KMS-11 (cell line): ENCODE measurements at regions not wholly inside any gene's neighbourhood (a gene's known extent, or its start where the extent isn't known, plus 50 kb on each side); places are given as distances from the start of the nearest gene placed in this dataset.

Source experiments
- H2AFZ ChIP-seq: fragments of 200-600 bp; sonication (generic); 2 replicates; pipeline ENCODE4 v1.6.1; 2016; ENCODE audit warnings: antibody characterized with exemption, mixed run types, low read depth
- H3K27ac ChIP-seq: fragments of 200-600 bp; sonication (generic); 2 replicates; pipeline ENCODE4 v1.6.1; 2016; ENCODE audit warnings: mild to moderate bottlenecking, mixed run types
- H3K27me3 ChIP-seq: fragments of 200-600 bp; sonication (generic); 2 replicates; pipeline ENCODE4 v1.6.1; 2017; ENCODE audit warnings: mild to moderate bottlenecking, low read depth, mixed run types, moderate library complexity; ENCODE audit not compliant: insufficient read depth
- H3K36me3 ChIP-seq: fragments of 200-600 bp; sonication (generic); 2 replicates; pipeline ENCODE4 v1.6.1; 2017; ENCODE audit warnings: mild to moderate bottlenecking, mixed run types; ENCODE audit not compliant: insufficient read depth
- H3K4me1 ChIP-seq: fragments of 200-600 bp; sonication (generic); 2 replicates; pipeline ENCODE4 v1.6.1; 2016; ENCODE audit warnings: mild to moderate bottlenecking, low read depth, mixed run types; ENCODE audit not compliant: poor library complexity, severe bottlenecking
- H3K4me2 ChIP-seq: fragments of 200-600 bp; sonication (generic); 2 replicates; pipeline ENCODE4 v1.7.0; 2016; ENCODE audit warnings: mild to moderate bottlenecking, mixed run types
- H3K4me3 ChIP-seq: fragments of 200-600 bp; sonication (generic); IDR thresholded peaks from 2 replicates; pipeline ENCODE4 v1.6.1; 2017; ENCODE audit warnings: low read depth, low read length, mixed read lengths; ENCODE audit not compliant: insufficient read depth
- H3K79me2 ChIP-seq: fragments of 200-600 bp; sonication (generic); 2 replicates; pipeline ENCODE4 v1.6.1; 2016; ENCODE audit warnings: low read depth, mixed run types; ENCODE audit not compliant: insufficient read depth
- H3K9ac ChIP-seq: fragments of 200-600 bp; sonication (generic); 2 replicates; pipeline ENCODE4 v1.6.1; 2016; ENCODE audit warnings: mild to moderate bottlenecking, mixed run types
- H4K20me1 ChIP-seq: fragments of 200-600 bp; sonication (generic); 2 replicates; pipeline ENCODE4 v1.6.1; 2016; ENCODE audit warnings: mild to moderate bottlenecking, mixed run types; ENCODE audit not compliant: insufficient read depth
- CTCF ChIP-seq: fragments of 200-600 bp; sonication (generic); conservative IDR thresholded peaks from 2 replicates; pipeline ENCODE4 v1.6.1; 2017; ENCODE audit warnings: low read depth, mild to moderate bottlenecking, antibody characterized with exemption, low read length, moderate library complexity, mixed read lengths

- no peak for TF ChIP-seq CTCF
Observed at GRCh38 chr5:165739079-165739741, 2233.8 kb downstream of the MAT2B start.

GRCh38 chr5:165757791-165758190 is 2252.4 kb downstream of the MAT2B start:
- no peaks in the 10 kb centered on the region for H3K4me1 ChIP-seq
- H3K4me3 ChIP-seq = no peak overlapping the region
- H3K79me2 ChIP-seq = no peaks in the 10 kb centered on the region
- H3K4me2 ChIP-seq = no peak overlapping the region
- H2AFZ ChIP-seq = no peak overlapping the region
- H3K36me3 ChIP-seq = no peaks in the 10 kb centered on the region
- no peak overlapping the region for H3K27ac ChIP-seq
- H3K9ac ChIP-seq = no peak overlapping the region
- no peaks in the 10 kb centered on the region for H3K27me3 ChIP-seq
- H4K20me1 ChIP-seq = no peaks in the 10 kb centered on the region
- no peak for TF ChIP-seq CTCF

More at GRCh38 chr5:165739079-165739741, 2233.8 kb downstream of the MAT2B start:
- H3K9ac ChIP-seq = no peak overlapping the region
- H4K20me1 ChIP-seq = no peaks in the 10 kb centered on the region
- H3K27me3 ChIP-seq = no peaks in the 10 kb centered on the region
- no peak overlapping the region for H2AFZ ChIP-seq
- H3K4me3 ChIP-seq = no peak overlapping the region
- no peaks in the 10 kb centered on the region for H3K36me3 ChIP-seq
- no peak overlapping the region for H3K4me2 ChIP-seq
- no peak overlapping the region for H3K27ac ChIP-seq
- H3K4me1 ChIP-seq = peaks cover 16% of the 10 kb centered on the region
- H3K79me2 ChIP-seq = no peaks in the 10 kb centered on the region

GRCh38 chr5:165775111-165775510 is 2269.7 kb downstream of the MAT2B start:
- no peaks in the 10 kb centered on the region for H3K36me3 ChIP-seq
- H2AFZ ChIP-seq = no peak overlapping the region
- no peaks in the 10 kb centered on the region for H3K4me1 ChIP-seq
- no peaks in the 10 kb centered on the region for H4K20me1 ChIP-seq
- H3K27me3 ChIP-seq = no peaks in the 10 kb centered on the region
- H3K27ac ChIP-seq = no peak overlapping the region
- H3K4me3 ChIP-seq = no peak overlapping the region
- no peaks in the 10 kb centered on the region for H3K79me2 ChIP-seq
- no peak overlapping the region for H3K9ac ChIP-seq
- no peak overlapping the region for H3K4me2 ChIP-seq
- no peak for TF ChIP-seq CTCF

GRCh38 chr5:165779505-165779904 is 2274.1 kb downstream of the MAT2B start:
- no peaks in the 10 kb centered on the region for H3K4me1 ChIP-seq
- no peak overlapping the region for H2AFZ ChIP-seq
- H3K27me3 ChIP-seq = no peaks in the 10 kb centered on the region
- H3K27ac ChIP-seq = no peak overlapping the region
- H3K79me2 ChIP-seq = no peaks in the 10 kb centered on the region
- H3K4me2 ChIP-seq = no peak overlapping the region
- no peak overlapping the region for H3K9ac ChIP-seq
- no peak for TF ChIP-seq CTCF
- no peaks in the 10 kb centered on the region for H3K36me3 ChIP-seq
- no peak overlapping the region for H3K4me3 ChIP-seq
- H4K20me1 ChIP-seq = no peaks in the 10 kb centered on the region
